PFSK-1 (cell line): ENCODE measurements at regions not wholly inside any gene's neighbourhood (a gene's known extent, or its start where the extent isn't known, plus 50 kb on each side); places are given as distances from the start of the nearest gene placed in this dataset.

ENCODE experiments used
- FOXP2 ChIP-seq: optimal IDR thresholded peaks from 2 replicates; pipeline ENCODE3; 2011; ENCODE audit warnings: borderline replicate concordance, control low read depth, inconsistent platforms; ENCODE audit not compliant: insufficient read depth; ENCODE audit errors: extremely low read length, extremely low read depth
- POLR2AphosphoS5 ChIP-seq: IDR thresholded peaks from 2 replicates; pipeline ENCODE4 v1.6.1; 2012; ENCODE audit warnings: low read depth, mild to moderate bottlenecking, control low read depth, low read length, moderate library complexity
- SIN3A ChIP-seq: IDR thresholded peaks from 2 replicates; pipeline ENCODE4 v1.6.1; 2012; ENCODE audit warnings: mild to moderate bottlenecking, low read length, moderate library complexity, borderline replicate concordance; ENCODE audit not compliant: insufficient read depth
- TAF1 ChIP-seq: IDR thresholded peaks from 2 replicates; pipeline ENCODE4 v1.6.1; 2012; ENCODE audit warnings: low read length, control low read depth, borderline replicate concordance; ENCODE audit not compliant: insufficient read depth
- TF ChIP-seq, protein P1 (sequence below), 2 experiments: IDR thresholded peaks; 2 replicates each; pipeline versions ENCODE4 v1.6.1 to v1.8.0; 2011 to 2012; ENCODE audit warnings: low read depth in 2 of 2, low read length in 2 of 2, control low read depth in 1 of 2, inconsistent platforms in 1 of 2, mild to moderate bottlenecking in 1 of 2, moderate library complexity in 1 of 2; ENCODE audit not compliant: insufficient read depth in 1 of 2

DNA sequence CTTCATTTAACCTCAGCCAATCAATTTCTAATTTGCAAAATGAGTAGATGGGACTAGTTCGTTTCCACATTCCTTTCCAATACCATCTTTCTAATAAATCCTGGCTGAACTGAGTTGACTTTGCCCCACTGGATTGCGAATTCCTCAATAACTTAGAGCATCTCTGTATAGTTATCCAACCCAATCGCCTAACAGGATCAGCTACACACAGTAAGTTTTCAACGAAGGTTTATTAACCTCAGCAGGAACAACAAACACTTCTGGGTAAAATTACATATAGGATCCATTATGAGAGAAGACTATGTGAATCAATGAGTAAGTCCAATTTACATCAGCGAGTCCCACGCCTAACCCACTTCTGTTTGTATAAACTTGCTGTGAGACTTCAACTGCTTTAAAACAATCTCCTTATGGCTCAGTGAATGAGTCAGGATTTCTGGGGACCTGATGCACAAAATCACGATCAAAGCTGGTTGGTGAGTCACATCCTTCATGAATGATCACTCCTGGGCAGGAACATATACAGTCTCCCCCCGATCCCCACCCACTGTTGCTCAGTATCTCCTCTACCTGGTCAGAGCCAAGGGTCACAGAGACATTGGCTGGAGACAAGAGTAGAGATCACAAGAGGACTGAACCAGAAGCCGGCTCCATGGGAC lies 142.8 kb downstream of the EDEM1 start:
- TF ChIP-seq SIN3A (no peak), FOXP2 (no peak), TAF1 (no peak), POLR2AphosphoS5 (no peak)
- TF ChIP-seq, protein P1, sequence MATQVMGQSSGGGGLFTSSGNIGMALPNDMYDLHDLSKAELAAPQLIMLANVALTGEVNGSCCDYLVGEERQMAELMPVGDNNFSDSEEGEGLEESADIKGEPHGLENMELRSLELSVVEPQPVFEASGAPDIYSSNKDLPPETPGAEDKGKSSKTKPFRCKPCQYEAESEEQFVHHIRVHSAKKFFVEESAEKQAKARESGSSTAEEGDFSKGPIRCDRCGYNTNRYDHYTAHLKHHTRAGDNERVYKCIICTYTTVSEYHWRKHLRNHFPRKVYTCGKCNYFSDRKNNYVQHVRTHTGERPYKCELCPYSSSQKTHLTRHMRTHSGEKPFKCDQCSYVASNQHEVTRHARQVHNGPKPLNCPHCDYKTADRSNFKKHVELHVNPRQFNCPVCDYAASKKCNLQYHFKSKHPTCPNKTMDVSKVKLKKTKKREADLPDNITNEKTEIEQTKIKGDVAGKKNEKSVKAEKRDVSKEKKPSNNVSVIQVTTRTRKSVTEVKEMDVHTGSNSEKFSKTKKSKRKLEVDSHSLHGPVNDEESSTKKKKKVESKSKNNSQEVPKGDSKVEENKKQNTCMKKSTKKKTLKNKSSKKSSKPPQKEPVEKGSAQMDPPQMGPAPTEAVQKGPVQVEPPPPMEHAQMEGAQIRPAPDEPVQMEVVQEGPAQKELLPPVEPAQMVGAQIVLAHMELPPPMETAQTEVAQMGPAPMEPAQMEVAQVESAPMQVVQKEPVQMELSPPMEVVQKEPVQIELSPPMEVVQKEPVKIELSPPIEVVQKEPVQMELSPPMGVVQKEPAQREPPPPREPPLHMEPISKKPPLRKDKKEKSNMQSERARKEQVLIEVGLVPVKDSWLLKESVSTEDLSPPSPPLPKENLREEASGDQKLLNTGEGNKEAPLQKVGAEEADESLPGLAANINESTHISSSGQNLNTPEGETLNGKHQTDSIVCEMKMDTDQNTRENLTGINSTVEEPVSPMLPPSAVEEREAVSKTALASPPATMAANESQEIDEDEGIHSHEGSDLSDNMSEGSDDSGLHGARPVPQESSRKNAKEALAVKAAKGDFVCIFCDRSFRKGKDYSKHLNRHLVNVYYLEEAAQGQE (IDR thresholded peaks at IDR 0.05; ENCODE audit: insufficient read depth in 1 of 2, low read depth in 2 of 2, low read length in 2 of 2), result no peak

DNA sequence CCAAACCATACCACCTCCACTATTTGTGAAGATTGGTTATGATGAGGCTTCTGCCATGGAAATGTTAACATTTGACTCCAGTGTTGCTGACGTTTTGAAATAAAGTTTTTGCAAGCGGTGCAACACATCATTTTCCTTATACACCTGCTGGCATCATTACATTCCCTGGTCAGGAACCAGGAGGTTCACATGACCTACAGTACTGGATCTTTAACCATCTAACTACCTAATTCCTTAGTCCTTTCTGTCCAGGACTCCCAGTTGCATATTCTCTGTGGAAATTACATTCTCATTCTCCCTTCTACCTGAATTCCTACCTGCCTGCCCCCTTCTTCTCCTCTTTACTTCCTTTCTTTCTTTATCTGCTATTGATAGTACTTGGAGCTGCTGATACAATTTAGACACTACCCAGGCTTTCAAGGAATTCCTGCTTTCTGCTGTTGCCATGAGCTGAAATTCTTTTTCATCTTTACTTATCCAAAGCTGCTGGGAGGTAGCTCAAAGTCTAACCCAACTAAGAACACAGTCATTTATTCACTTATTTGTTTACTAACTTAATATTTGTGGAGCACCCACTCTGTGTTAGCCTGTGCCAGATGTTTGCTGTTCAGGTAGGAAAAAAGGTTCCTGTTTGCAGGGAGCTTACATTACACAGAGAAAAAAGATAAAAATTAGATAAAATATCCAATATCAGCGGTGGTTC lies 144.2 kb downstream of the EDEM1 start:
- TF ChIP-seq TAF1, result no peak
- TF ChIP-seq POLR2AphosphoS5, result no peak
- TF ChIP-seq, protein P1 (IDR thresholded peaks at IDR 0.05; ENCODE audit: insufficient read depth in 1 of 2, low read depth in 2 of 2, low read length in 2 of 2), result no peak
- TF ChIP-seq SIN3A, result no peak
- TF ChIP-seq FOXP2, result no peak

DNA sequence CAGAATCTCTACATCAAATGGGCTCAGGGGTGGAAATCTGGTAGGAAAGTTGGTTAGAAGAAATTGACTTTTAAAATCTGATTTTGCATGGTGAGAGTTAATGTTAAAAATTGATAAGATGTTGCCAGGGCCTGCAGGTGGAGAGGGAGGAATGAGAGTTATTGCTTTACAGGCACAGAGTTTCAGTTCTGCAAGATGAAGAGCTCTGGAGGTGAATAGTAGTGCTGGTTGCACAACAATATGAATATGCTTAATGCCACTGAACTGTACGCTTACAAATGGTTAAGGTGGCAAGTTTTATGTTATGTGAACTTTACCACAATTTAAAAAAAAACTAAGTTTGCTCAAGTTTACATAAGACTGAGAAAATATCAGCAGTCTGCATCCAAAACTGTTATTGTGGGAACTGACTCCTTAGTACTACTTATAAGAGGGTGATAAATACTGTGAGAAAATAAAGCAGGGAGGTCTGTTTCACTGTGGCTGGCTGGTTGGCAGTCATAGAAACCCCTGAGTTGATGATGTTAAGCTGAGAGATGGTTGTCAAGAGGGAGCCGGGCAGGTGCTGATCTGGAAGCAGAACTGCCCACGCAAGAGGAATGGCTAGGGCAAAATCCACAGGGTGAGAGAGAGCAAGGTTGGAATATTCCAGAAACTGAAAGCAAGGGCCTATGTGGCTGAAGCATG lies 144.9 kb downstream of the EDEM1 start:
- no peak for TF ChIP-seq POLR2AphosphoS5

DNA sequence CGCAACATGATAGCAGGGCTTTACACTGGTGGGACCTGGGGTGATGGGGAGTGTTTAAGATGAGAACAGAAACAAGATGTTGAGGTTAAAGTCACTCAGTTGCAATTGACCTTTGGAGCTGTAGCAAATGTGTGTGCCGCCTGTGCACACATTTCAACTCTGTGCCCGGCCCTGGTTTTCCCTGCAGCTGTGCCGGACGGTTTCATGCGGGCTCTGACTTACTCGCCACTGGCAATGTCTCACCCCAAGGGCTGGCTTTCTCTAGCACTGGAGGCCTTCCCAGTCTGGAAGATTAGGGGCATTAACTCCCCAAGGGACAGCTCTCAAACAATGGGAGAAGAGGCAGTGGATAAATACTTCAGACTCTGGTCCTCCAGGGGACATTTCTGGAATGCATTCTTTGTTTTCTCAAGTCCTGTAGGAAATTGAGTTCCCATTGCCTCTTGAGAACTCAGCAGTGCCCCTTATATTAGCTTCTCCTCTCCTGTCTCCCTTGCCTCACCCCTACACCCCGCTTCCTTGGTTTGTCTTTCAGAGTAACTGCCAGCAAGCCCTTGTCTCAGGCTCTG lies 152.5 kb downstream of the EDEM1 start:
- TF ChIP-seq TAF1 (no peak), SIN3A (no peak), FOXP2 (no peak), POLR2AphosphoS5 (no peak)
- TF ChIP-seq, protein P1 (IDR thresholded peaks at IDR 0.05; ENCODE audit: insufficient read depth in 1 of 2, low read depth in 2 of 2, low read length in 2 of 2), result no peak

DNA sequence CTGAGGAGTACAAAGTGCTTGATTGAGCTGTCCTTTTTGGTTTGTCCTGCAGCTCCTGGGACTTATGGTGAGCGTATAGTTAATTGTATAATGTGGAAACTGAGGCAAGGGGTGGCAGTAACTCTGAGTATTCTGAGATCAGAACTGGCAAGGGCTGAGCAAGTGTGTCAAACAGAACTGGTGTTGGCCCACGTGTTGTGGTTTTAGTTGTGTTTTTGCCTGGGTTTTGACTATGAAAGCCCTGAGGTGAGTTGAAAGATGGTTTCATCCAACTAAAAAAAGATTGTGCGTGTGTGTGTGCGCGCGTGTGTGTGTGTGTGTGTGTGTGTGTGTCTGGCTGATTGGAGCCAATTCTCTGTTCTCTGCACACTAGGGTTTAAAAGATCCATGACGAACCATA lies 154.1 kb downstream of the EDEM1 start:
- TF ChIP-seq SIN3A (no peak), TAF1 (no peak), POLR2AphosphoS5 (no peak), FOXP2 (no peak)
- TF ChIP-seq, protein P1 (IDR thresholded peaks at IDR 0.05; ENCODE audit: insufficient read depth in 1 of 2, low read depth in 2 of 2, low read length in 2 of 2), result no peak
